NCI-H2029 treated with DMSO at 0.1 percent for 48 hours (cell line): ENCODE measurements at regions not wholly inside any gene's neighbourhood (a gene's known extent, or its start where the extent isn't known, plus 50 kb on each side); places are given as distances from the start of the nearest gene placed in this dataset.

ENCODE experiments used
- DNase-seq: peaks from one replicate; lab custom pipeline; 2025; lab: John Stamatoyannopoulos, UW

- no peak for DNase-seq
Measured at GRCh38 chr4:131063878-131064277, 1967.9 kb downstream of the C4orf33 start.

DNA sequence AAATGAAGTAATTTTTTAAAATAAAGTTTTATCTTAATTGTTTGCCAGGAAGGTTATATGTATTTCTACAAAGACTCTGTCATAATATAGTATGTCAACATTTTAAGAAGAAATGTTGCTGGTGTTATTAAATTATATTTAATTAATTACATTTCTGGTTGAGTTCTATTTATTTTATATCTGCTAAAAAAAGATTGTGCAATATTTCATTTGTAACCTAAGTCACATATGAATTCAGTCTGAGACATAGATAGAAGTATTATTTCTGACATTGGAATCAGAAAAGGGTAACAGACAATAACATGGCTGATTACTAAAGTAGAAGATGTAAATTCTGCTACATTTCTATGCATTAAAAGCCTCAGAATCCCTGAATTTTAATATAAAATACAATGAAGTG is 1985.1 kb downstream of the C4orf33 start:
- no peak for DNase-seq

DNA sequence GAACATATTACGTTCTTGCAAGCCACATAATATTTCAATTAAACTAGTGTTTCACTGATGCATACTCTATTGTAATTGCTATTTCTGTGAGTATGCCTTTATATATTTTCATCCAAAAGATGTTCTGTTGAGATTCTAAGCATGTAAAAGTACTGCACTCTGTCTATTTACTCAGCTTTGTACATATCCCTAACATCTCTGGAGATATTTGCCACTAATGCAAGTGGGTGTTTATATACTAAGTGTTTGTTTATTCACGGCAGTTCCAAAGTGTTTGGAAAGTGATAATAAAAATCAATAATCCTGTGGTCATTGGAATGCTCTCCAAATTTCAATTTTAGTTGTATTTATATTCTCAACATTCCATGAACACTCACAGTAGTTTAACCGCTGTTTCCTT is 1989.0 kb downstream of the C4orf33 start:
- DNase-seq: peak; percentile 21

DNA sequence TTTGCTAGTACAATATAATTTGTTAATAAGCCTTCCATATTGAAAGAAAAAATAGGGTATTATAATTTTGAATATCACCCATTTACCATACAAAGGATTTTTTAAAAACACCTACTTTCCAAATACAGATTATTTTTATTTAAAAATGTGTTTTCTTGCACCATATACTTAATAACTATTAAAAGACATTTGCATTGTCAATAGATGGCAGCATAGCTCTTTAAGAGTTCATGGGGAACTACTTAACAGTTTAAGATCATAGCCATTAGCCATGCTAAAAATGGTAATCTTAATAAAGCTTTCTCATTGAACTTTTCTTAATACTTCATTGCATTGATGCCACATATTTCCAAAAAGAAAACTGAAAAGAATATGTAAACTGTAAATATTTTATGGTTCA is 1995.9 kb downstream of the C4orf33 start:
- peak; percentile 2 for DNase-seq

GRCh38 chr4:131093303-131093702 is 1997.4 kb downstream of the C4orf33 start:
- DNase-seq: no peak

- no peak for DNase-seq
Measured at GRCh38 chr4:131098976-131099375, 2003.0 kb downstream of the C4orf33 start.

DNA sequence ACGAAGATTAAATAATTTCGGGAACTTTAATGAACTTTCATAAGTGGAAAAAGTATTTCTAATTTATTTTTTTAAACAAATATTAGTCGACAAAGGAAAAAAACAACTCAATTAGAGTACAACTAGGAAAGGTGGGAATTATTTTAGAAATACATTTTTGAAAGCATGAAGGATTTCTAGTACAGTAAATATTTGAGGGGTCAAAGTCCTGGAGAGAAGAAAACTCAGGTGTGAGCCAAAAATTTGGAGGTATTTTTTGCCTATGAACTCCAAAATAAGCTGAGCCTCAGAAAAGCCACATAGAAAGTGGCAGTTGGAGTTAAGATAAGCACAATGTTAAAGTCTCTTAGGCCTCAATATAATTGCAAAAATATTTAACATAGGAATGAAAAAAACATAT is 2017.3 kb downstream of the C4orf33 start:
- no peak for DNase-seq

DNA sequence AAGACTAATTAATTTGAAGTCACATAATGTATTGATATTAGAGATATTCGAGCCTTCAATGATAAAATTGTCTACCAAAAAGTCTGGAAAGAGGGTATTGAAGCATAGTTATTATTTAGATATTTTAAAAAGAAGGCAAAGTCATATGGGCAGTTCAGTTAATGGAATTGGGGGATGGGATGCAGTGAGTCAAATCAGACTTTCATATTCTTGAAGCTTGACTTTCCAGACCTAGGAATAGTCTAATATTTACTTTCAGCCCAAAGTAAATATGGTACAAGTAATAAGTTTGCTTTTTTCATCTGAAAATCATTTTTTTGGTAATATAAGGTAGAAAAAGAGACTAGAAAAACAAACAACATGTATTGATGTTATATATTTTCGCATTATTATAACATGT is 2017.8 kb downstream of the C4orf33 start:
- no peak for DNase-seq

DNA sequence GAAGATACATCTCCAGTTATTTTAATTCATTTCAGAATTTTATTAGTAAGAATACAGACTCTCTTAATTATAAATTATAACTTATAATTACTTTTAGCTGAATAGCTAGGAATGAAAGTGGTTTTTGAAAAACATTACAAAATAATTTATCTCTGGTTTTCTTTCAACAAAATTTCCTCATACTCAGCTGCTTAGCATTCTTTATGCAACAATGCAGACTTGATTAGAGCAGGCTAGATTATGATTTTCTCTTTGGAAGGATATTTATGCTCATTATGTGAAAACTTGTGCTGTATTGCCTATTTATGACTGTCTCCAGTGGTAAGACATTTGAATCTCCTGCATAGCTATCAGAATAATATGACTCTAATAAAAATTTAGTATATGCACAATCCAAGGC is 2023.7 kb downstream of the C4orf33 start:
- DNase-seq: no peak

GRCh38 chr4:131137196-131137595 is 2011.9 kb upstream of the PCDH10 start:
- DNase-seq: no peak

DNA sequence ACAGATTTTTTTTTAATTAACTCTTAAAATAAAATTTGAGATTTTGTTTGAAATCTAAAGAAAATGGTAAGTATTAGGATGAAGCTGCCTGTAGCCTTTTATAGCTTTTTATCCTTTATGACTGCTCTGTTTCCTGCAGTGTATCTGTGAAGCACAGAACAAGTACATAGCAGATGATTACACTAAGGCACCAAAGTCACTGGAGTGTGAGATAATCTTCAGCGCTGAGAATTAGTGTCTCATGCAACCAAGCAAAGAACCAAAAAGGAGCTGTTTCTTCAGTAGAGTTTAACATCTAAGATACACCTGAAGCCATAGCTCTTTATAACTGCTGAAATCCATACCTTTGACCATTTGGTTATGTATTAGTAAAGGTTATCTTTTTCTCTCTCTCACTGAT is 1989.8 kb upstream of the PCDH10 start:
- DNase-seq: no peak

- no peak for DNase-seq
Measured at GRCh38 chr4:131192318-131192717, 1956.8 kb upstream of the PCDH10 start.

GRCh38 chr4:131207589-131207988 is 1941.5 kb upstream of the PCDH10 start:
- peak; percentile 60 for DNase-seq

DNA sequence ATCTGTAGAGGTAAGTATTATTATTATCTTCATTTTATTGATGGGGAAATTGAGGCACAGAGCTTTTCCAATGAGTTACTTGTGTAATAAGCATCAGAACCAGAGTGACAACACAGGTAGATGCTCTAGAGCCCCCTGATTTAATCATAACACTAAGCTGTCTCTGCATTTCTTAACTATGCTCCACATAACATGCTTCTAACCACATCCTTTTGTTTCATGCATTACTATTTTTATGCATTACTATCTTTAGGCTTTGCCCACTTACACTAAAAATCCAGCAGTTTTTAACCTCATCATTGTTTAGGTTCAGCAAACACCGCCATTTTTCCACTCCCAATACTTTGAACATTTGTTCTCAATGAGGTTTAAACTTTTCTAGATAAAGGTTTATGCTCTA is 1900.8 kb upstream of the PCDH10 start:
- no peak for DNase-seq

DNA sequence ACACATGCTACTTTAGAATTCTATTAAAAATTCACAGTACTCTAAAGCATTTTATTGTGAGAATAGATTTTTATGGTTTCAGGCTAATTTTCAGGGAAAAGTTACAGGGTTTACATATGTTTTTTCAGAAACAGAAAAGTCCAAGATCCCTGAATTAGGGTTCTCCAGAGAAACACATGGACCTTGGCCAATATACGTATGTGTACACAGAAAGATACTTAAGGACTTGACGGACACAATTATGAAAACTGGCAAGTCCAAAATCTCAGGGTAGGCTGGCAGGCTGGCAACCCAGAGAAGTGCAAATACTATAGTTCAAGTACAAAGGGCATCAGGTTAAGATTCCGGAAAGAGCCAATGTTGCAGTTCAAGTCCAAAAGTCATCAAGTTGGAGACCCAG is 1897.8 kb upstream of the PCDH10 start:
- DNase-seq: no peak

GRCh38 chr4:131257241-131257640 is 1891.9 kb upstream of the PCDH10 start:
- no peak for DNase-seq

DNA sequence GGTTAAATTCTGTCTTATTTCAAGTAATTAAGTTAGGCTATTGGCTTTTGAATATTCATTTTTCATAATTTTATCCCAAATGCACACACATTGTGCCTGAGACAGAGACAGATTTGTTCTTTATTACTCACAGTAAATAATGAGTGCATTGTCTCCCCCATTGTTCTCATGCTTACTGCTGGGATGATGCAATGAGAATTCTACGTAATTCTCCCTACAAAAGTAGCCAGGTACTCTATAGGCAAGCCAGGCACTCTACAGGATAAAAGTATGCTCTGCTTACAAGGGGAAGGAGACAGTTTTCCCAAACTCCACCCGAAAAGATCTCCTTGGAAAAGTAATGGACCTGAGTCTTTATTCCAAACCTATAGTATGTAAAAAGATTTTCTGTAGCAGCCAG is 1890.7 kb upstream of the PCDH10 start:
- no peak for DNase-seq

DNA sequence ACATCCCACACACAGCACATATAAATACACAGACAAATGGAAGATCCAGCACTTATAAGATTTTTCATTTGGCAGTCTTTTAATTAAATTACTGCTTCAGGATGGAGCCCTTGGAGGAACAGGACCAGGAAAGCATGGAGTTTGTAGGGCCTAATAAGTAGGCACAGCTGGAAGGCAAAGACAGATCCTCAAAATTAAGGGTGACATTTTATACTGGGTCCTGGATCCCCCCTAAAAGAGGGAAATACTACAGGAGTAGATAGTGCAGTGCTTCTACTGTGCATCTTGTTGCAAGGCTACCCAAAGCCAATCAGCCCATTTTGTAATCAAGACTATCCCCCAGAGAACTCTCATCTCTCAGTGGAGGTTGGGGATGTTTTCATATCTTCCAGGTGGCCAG is 1860.7 kb upstream of the PCDH10 start:
- no peak for DNase-seq

GRCh38 chr4:131296192-131296591 is 1852.9 kb upstream of the PCDH10 start:
- DNase-seq: no peak

- DNase-seq: no peak
Measured at GRCh38 chr4:131302108-131302507, 1847.0 kb upstream of the PCDH10 start.

- DNase-seq: no peak
Measured at GRCh38 chr4:131304686-131305085, 1844.4 kb upstream of the PCDH10 start.

DNA sequence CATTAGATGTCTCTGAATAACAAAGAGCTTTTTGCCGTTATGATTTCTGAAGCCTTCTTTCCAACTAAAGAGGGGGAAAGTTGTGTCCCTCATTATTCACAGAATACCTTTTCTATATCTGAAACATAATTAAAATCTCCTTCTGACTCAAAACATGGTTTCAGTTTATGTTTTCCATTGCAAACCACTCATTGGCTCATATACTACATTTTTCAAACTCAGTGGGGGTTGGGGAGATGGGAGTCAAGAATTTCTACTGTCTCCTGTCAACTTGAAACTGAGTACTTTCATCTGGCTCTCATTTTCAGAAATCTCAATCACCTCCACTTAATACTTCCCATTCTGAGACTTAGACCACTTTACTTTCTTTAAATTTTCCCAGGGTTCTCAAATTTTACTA is 1839.5 kb upstream of the PCDH10 start:
- no peak for DNase-seq

DNA sequence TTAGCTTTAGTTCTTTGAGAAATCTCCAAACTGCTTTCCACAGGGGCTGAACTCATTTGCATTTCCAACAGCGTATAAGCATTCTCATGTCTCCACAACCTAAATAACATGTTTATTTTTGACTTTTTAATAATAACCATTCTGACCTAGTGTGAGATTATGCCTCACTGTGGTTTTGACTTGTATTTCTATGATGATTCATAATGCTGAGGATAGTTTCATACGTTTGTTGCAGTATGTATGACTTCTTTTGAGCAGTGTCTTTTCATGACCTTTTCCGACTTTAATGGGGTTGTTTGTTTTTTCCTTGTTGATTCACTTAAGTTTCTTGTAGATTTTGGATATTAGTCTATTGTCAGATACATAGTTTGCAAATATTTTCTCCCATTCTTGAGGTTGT is 1833.0 kb upstream of the PCDH10 start:
- DNase-seq: no peak

GRCh38 chr4:131337936-131338335 is 1811.2 kb upstream of the PCDH10 start:
- no peak for DNase-seq

GRCh38 chr4:131339137-131339536 is 1810.0 kb upstream of the PCDH10 start:
- no peak for DNase-seq
